NCI-H82 treated with DMSO at 0.1 percent for 48 hours (cell line): ENCODE measurements at regions not wholly inside any gene's neighbourhood (a gene's known extent, or its start where the extent isn't known, plus 50 kb on each side); places are given as distances from the start of the nearest gene placed in this dataset.

Experiments
- DNase-seq: peaks from one replicate; lab custom pipeline; 2025; ENCODE audit not compliant: unreplicated experiment; lab: John Stamatoyannopoulos, UW

- DNase-seq = no peak
Measured at GRCh38 chr22:48869161-48869560, 958.5 kb downstream of the BRD1 start.

DNA sequence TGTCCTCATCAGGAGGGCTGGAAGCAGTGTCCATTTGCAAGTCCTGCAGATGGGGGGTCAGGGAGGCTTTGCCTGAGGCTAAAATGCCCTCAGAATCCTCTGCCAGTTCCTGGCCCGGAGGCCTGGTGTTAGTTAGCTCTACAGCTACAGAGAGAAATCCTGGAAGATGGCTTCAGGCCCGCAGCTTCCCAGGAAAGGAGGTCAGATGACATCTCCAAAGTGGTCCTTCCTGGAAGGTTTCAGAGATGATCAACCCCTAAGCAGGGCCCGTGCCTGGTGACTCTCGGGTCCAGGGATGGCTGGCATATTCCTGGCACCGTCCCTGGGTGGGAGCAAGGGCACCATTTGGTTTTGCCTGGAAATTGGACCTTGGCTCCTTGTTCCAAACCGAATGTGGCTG lies 959.1 kb downstream of the BRD1 start:
- no peak for DNase-seq

DNA sequence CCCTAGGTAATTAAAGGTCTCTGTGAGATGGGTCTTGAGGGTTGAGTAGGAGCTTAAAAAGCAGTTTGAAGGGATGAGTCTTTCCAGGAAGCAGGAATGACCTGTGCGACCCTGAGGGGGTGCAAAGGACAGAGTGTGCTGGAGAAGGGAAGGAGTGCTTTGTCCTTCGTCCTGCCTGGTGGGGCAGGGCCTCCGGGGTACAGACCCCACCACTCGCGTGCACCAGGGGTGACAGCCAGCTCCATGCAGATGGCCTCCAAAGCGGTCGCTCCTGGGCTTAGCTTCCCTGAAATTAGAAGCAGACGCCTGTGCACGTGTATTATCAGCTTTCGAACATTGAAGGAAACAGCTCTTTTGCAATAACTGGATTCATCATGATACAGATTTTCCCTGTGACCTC lies 959.8 kb downstream of the BRD1 start:
- no peak for DNase-seq

- DNase-seq = no peak
Measured at GRCh38 chr22:48866906-48867681, 960.6 kb downstream of the BRD1 start.

- DNase-seq = no peak
Measured at GRCh38 chr22:48864748-48865147, 962.9 kb downstream of the BRD1 start.

DNA sequence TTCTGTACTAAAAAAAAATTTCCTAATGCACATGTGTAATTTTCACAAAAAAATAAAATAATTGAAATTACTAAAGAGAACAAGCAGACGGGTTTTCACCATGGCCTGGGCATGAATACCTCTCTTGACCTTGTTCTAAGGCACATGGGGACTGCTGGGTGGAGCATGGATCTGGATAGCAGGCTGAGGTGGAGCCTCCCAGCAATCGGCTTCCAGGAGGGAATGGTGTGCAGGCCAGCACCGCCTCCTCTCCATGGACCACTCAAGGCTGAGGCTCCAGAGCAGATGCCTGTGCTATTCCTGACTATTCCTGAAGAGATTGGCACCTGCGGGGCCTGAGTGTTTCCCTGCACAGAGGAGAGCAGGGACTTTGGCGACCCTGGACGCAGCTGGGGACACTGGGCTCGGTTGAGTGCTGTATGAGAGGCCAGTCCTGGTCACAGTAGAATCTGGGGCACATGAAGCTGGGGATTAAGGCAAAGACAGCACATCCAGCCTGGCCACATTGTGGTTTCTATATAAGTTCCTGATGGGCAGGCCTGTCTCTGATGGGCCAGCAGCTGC lies 963.6 kb downstream of the BRD1 start:
- DNase-seq = no peak

DNA sequence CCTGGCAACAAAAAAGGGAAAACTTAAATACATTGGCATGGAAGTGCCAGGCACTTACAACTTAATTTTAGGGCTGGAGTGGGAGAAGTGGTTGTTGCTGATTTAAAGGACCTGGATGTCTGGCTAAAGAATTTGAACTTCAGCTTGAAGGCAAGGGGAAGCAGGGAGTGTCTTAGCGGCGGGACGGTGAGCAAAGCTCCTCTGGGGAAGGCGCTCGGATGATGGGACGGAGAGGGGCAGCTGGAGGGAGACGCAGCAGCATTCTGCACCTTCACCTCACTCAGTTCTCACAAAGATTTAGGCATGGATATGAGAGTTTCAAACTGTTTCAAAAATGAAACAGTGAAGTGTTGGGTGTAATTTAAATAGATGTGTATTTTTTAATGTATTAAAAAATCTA lies 967.1 kb downstream of the BRD1 start:
- no peak for DNase-seq

DNA sequence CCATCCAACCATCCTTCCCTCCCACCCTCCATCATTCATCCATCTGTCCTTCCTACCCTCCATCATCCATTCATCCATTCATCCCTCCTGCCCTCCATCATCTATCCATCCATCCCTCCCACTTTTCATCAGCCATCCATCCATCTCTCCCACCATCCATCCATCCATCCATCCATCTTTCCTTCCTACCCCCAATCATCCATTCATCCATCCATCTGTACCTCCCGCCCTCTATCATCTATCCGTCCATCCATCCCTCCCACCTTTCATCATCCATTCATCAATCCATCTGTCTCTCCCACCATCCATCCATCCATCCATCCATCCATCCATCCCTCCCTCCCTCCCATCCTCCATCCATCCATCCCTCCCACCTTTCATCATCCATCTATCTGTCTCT lies 968.8 kb downstream of the BRD1 start:
- no peak for DNase-seq

DNA sequence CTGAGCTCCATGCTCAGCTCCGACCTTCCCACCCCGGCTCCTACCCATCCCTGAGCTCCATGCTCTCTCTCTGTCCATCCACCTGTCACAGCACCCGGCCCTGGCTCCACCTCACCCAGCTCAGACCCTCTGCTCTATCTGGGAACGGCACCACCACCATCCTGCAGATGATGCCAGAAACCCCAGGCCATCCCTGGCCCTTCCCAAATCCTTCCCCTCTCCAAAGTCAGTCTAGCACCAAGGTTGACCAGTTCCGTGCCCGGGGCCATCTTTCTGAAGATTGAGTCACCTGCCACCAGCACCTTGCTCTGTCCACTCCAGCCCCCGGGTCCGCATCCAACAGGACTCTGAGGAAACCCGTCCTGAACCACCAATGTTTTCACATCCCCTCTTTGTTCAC lies 969.6 kb downstream of the BRD1 start:
- no peak for DNase-seq

DNA sequence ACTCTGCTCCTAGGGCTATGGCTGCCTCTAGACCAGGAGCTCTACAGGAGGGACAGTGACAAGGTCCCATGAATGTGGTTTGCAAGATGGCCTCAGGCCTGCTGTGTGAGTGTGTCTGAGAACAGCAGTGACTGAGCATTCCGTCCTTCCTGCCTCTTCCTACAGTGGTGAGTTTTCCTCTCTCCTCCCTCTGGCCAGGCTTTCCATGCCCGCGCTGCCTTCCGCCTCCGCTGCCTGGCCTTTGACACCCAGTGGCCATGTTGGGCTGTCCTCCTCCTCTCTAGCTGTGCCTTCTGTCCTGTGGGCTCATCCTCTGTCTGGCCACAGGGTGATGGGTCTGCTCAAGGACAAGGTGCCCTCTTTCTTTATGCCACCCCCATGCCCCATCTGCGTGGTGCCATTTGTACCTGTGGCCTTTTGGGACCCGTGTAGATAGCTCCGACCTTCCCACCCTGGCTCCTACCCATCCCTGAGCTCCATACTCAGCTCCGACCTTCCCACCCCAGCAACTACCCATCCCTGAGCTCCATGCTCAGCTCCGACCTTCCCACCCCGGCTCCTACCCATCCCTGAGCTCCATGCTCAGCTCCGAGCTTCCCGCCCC lies 970.4 kb downstream of the BRD1 start:
- DNase-seq = no peak

GRCh38 chr22:48856308-48856615 lies 971.4 kb downstream of the BRD1 start:
- DNase-seq = no peak

- no peak for DNase-seq
Measured at GRCh38 chr22:48855593-48856307, 971.9 kb downstream of the BRD1 start.

DNA sequence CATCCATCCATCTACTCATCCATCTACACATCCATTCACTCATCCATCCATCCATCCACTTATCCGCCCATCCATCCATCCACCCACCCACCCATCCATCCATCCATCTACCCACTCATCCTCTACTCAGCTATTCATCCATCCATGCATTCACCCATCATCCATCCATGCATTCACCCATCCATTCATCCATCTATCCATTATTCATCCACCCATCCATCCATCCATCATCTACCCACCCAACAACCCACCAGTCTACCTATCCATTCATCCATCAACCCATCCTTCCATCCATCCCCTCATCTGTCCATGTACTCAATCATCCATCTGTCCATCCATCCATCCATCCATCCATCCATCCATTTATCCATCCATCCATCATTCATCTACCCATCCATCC lies 972.7 kb downstream of the BRD1 start:
- DNase-seq = no peak

- no peak for DNase-seq
Measured at GRCh38 chr22:48853627-48854240, 973.9 kb downstream of the BRD1 start.

DNA sequence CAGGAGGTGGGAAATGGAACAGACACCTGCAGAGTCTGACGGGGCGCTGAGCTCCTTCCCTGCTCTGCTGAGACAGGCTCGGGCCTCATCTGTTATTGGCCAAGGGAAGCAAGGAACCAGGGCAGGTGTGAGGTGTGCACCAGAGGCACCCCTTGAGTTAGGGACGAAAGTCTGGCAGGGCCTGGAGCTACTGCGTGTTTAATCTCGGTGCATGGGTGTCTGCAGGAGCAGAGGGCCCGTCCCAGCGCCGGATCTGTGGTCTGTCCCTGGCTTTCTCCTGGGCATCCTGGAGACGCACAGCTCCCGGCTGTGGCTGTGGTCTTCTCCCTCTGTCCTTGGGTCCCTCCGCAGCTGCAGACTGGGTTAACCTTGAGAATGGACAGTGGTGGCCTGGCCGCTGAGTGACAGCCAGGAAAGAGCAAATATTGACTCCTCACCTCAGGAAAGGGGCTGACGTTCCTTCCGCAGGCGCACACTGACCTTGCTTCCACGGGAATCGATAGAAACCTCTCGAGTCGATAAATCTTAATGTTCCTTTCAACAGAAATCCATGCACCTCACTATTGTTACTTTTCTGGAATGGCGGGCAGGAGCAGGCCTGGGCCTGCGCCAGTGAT lies 975.6 kb downstream of the BRD1 start:
- DNase-seq = no peak

- no peak for DNase-seq
Measured at GRCh38 chr22:48850658-48851287, 976.9 kb downstream of the BRD1 start.

DNA sequence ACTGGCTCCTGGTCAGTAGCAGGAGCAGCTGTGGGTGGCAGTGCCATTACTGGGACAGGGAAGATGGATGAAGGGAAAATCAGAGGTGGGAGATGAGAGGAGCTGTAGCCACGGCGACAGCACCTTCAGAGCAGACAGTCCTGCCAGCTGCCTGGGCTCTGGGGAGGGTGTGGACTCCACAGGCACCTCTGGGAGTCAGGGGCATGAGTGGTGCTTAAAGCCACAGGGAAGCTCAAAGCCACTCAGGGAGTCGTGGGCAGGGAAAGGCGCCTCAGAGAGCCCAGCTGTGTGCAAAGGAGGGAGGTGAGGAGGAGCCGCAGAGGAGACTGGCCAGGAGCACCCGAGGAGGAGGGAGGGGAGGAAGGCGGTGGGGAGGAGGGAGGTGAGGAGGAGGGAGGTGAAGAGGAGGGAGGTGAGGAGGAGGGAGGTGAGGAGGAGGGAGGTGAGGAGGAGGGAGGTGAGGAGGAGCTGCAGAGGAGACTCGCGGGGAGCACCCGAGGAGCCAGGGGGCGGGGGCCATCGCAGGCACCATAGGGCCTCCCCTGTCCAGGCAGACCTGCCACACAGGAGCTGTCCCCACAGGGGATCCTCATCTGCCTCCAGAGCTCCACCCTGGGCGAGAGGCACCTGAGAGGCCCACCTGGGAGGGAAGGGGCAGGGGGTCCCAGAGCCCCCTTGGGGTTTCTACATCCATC lies 977.6 kb downstream of the BRD1 start:
- DNase-seq = no peak

GRCh38 chr22:48849219-48849912 lies 978.3 kb downstream of the BRD1 start:
- DNase-seq = no peak

DNA sequence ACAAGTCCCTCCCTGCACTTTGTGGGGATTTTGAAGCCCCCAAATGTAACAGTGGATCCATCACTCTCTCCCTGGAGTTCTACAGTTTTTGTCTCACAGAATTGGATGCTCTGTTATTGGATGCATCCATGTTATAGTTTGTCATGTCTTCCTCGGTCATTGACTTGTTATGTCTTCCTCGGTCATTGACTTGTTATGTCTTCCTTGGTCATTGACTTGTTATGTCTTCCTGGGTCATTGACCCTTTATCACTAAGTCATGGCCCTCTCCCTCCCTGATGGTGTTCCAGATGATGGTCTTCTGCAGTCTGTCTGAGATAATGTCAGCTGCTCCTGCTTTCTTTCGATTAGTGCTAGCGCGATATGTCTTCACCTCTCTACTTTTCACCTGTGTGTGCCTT lies 981.5 kb downstream of the BRD1 start:
- no peak for DNase-seq
